HepG2 (cell line): ENCODE measurements at regions not wholly inside any gene's neighbourhood (a gene's known extent, or its start where the extent isn't known, plus 50 kb on each side); places are given as distances from the start of the nearest gene placed in this dataset.
A peak's percentile ranks its signal among the peaks of the same experiment; 100 is the strongest.

Experiments
- ATAC-seq: fragments of 200-7000 bp; cut with Tn5 transposase; 3 replicates; pipeline ENCODE4 v1.9.1; 2020; ENCODE audit warnings: mild to moderate bottlenecking, moderate library complexity
- BruUV-seq: library from RNA; stranded (reverse); fragments of 400-500 nt; replicated peaks from 2 replicates; lab custom pipeline; 2021; lab: Mats Ljungman, UMichigan
- CTCF ChIA-PET: fragments of 300-600 bp; formaldehyde crosslinking; extraction: SDS; loops from one replicate; lab custom pipeline; 2021; ENCODE audit warnings: low total read pairs, inconsistent platforms, low intra/inter-chr PET ratio; lab: Yijun Ruan, JAX
- POLR2A ChIA-PET: fragments of 350-600 bp; sonication (Branson Sonifier 250); formaldehyde crosslinking; loops from one replicate; lab custom pipeline; 2020; ENCODE audit warnings: antibody characterized with exemption, inconsistent platforms; lab: Yijun Ruan, JAX
- DNase-seq: peaks from one replicate; pipeline ENCODE4 v3.0.0-alpha.2; 2015; ENCODE audit warnings: low spot score
- FAIRE-seq: peaks from 3 replicates; lab custom pipeline; 2011; peaks lifted over from hg19 to GRCh38; lab: Jason Lieb, UNC
- H2AFZ ChIP-seq: one replicate; pipeline ENCODE4 v1.6.1; 2011; ENCODE audit warnings: low read length, inconsistent platforms
- H3K27ac ChIP-seq: fragments of 300-600 bp; 3 replicates; pipeline ENCODE4 v1.8.0; 2011; ENCODE audit warnings: mixed run types, mild to moderate bottlenecking, mixed read lengths, low read length, inconsistent platforms; ENCODE audit not compliant: insufficient read depth; ENCODE audit errors: extremely low read length
- H3K27me3 ChIP-seq, 2 experiments: fragments of 200-600 bp in 1 of 2; 2 replicates in 1 of 2; 3 replicates in 1 of 2; pipeline versions ENCODE4 v1.6.0 to v1.8.0; 2011; ENCODE audit warnings: low read length in 2 of 2, mild to moderate bottlenecking in 2 of 2, moderate library complexity in 2 of 2, inconsistent platforms in 1 of 2; ENCODE audit not compliant: insufficient read depth in 2 of 2, control insufficient read depth in 1 of 2
- H3K36me3 ChIP-seq, 2 experiments: fragments of 200-600 bp in 1 of 2; replicated peaks in 1 of 2; 2 replicates in 1 of 2; 3 replicates in 1 of 2; pipeline versions ENCODE4 v1.5.1 to v1.8.0; 2011; ENCODE audit warnings: low read length in 2 of 2, inconsistent platforms in 1 of 2; ENCODE audit not compliant: insufficient read depth in 2 of 2, control insufficient read depth in 1 of 2
- H3K4me1 ChIP-seq: 2 replicates; pipeline ENCODE4 v1.5.1; 2012; ENCODE audit warnings: low read length, inconsistent platforms; ENCODE audit not compliant: insufficient read depth
- H3K4me2 ChIP-seq: 2 replicates; pipeline ENCODE4 v1.6.0; 2011; ENCODE audit warnings: low read depth, low read length, inconsistent platforms
- H3K4me3 ChIP-seq, 3 experiments: fragments of 200-600 bp in 1 of 3; sonication (generic), shearing (Covaris generic) in 1 of 3; replicated peaks in 1 of 3; 2 replicates each; pipeline ENCODE4 v1.5.1; 2011 to 2016; ENCODE audit warnings: low read length in 3 of 3, inconsistent platforms in 2 of 3, low read depth in 2 of 3, mild to moderate bottlenecking in 2 of 3, control low read depth in 1 of 3, mixed read lengths in 1 of 3; ENCODE audit not compliant: insufficient read depth in 1 of 3
- H3K79me2 ChIP-seq: one replicate; pipeline ENCODE4 v1.6.1; 2011; ENCODE audit warnings: low read length, inconsistent platforms; ENCODE audit not compliant: insufficient read depth
- H3K9ac ChIP-seq: 2 replicates; pipeline ENCODE4 v1.6.0; 2011; ENCODE audit warnings: mild to moderate bottlenecking, low read depth, low read length, inconsistent platforms; ENCODE audit not compliant: insufficient read depth
- H3K9me3 ChIP-seq: 2 replicates; pipeline ENCODE4 v1.5.1; 2012; ENCODE audit warnings: mild to moderate bottlenecking, low read length
- H4K20me1 ChIP-seq: 2 replicates; pipeline ENCODE4 v1.6.0; 2011; ENCODE audit warnings: inconsistent platforms, mild to moderate bottlenecking, low read length, moderate library complexity; ENCODE audit not compliant: insufficient read depth
- ASH2L ChIP-seq: fragments of 300-600, 200-600 bp; sonication (generic); IDR thresholded peaks from 2 replicates; pipeline ENCODE4 v1.7.0; 2017; ENCODE audit warnings: low read depth, mild to moderate bottlenecking, moderate library complexity, mixed read lengths, low read length; ENCODE audit not compliant: insufficient read length
- CAMTA2 ChIP-seq: sonication (generic); formaldehyde crosslinking; IDR thresholded peaks from 2 replicates; pipeline ENCODE4 v1.4.0; 2020; ENCODE audit warnings: mild to moderate bottlenecking, missing genetic modification reagents, borderline replicate concordance
- FOSL2 ChIP-seq: sonication (generic); formaldehyde crosslinking; IDR thresholded peaks from 2 replicates; pipeline ENCODE4 v1.4.0; 2020; ENCODE audit warnings: missing genetic modification reagents
- GABPA ChIP-seq, 2 experiments: IDR thresholded peaks; 2 replicates each; pipeline ENCODE4 v1.6.1; 2011 to 2016; ENCODE audit warnings: low read depth in 2 of 2, low read length in 1 of 2, missing biosample characterization in 1 of 2, missing genetic modification characterization in 1 of 2
- GRHL1 ChIP-seq: sonication (generic); formaldehyde crosslinking; conservative IDR thresholded peaks from 2 replicates; pipeline ENCODE4 v1.8.0; 2022; ENCODE audit warnings: missing genetic modification reagents
- JUND ChIP-seq: sonication (generic); formaldehyde crosslinking; IDR thresholded peaks from 2 replicates; pipeline ENCODE4 v1.8.0; 2022; ENCODE audit warnings: mild to moderate bottlenecking, missing genetic modification reagents
- PATZ1 ChIP-seq: sonication (generic); formaldehyde crosslinking; IDR thresholded peaks from 2 replicates; pipeline ENCODE4 v1.4.0; 2020; ENCODE audit warnings: missing genetic modification reagents
- PAXIP1 ChIP-seq: sonication (generic); formaldehyde crosslinking; conservative IDR thresholded peaks from 2 replicates; pipeline ENCODE4 v1.4.0; 2020; ENCODE audit warnings: mild to moderate bottlenecking, missing genetic modification reagents, moderate library complexity
- SNRNP70 ChIP-seq: fragments of 200-400 bp; formaldehyde crosslinking; IDR thresholded peaks from 2 replicates; pipeline ENCODE4 v1.6.1; 2017; ENCODE audit warnings: mild to moderate bottlenecking, low read depth, low read length, moderate library complexity
- TEAD3 ChIP-seq: optimal IDR thresholded peaks from 2 replicates; pipeline ENCODE3; 2016; ENCODE audit warnings: borderline replicate concordance
- TP53 ChIP-seq: sonication (generic); formaldehyde crosslinking; conservative IDR thresholded peaks from 2 replicates; pipeline ENCODE4 v1.4.0; 2020; ENCODE audit warnings: missing genetic modification reagents
- ZNF275 ChIP-seq: sonication (generic); formaldehyde crosslinking; IDR thresholded peaks from 2 replicates; pipeline ENCODE4 v1.8.0; 2022; ENCODE audit warnings: missing genetic modification reagents, mild to moderate bottlenecking, inconsistent platforms, borderline replicate concordance
- ZNF713 ChIP-seq: sonication (generic); formaldehyde crosslinking; IDR thresholded peaks from 2 replicates; pipeline ENCODE4 v1.4.0; 2020; ENCODE audit warnings: mild to moderate bottlenecking, missing genetic modification reagents
- ZNF777 ChIP-seq: sonication (generic); formaldehyde crosslinking; IDR thresholded peaks from 2 replicates; pipeline ENCODE4 v1.4.0; 2020; ENCODE audit warnings: missing genetic modification reagents
- WGBS: methylation state at CpG from one replicate; pipeline ENCODE4 v1.1.6; 2017; ENCODE audit warnings: low lambda C conversion rate; 5-methylcytosine and 5-hydroxymethylcytosine counted together
- in situ Hi-C: cut with HindIII; loops from 2 replicates; pipeline ENCODE4 v1.10.0; 2017; ENCODE audit warnings: low pct_unique_long_range_greater_than_20kb; ENCODE audit not compliant: extremely low pct_ligation_motif_present
- intact Hi-C: fragments of 100-400 bp; cut with micrococcal nuclease; formaldehyde crosslinking; loops from one replicate; pipeline ENCODE4 v1.10.0; 2022; ENCODE audit not compliant: unreplicated experiment

- peak; percentile 91 for TF ChIP-seq FOSL2 (CRISPR knock-in tag)
- no peak for TF ChIP-seq JUND
- TF ChIP-seq ZNF713 (CRISPR knock-in tag): no peak
- peak; percentile 80 for TF ChIP-seq TEAD3 (CRISPR knock-in tag)
- no peak for TF ChIP-seq GRHL1 (CRISPR knock-in tag)
- TF ChIP-seq CAMTA2: no peak
- no peak for TF ChIP-seq TP53
- TF ChIP-seq SNRNP70: no peak
Measured at GRCh38 chr5:147167529-147167928, 67.3 kb upstream of the STK32A start (continued).

- WGBS: 71% methylated on average over 4 of the region's 4 CpGs
- Histone ChIP-seq H3K27me3 (no peaks in the 10 kb centered on the region), H3K27ac (peak overlapping the region; percentile 92), H3K79me2 (no peaks in the 10 kb centered on the region), H3K36me3 (no peaks in the 10 kb centered on the region), H3K4me3 (no peak overlapping the region), H3K4me2 (peak overlapping the region; percentile 85), H2AFZ (no peak overlapping the region), H3K4me1 (peaks cover 68% of the 10 kb centered on the region), H3K9me3 (no peaks in the 10 kb centered on the region), H3K9ac (peak overlapping the region; percentile 62), H4K20me1 (no peaks in the 10 kb centered on the region)
- ChIA-PET POLR2A (interaction anchor here (0.8 to 1.3 kb wide), 2 partner anchors 20 to 70 kb away, joined by 3 to 5 read pairs; no protein-coding TSS in a partner anchor), CTCF (no interaction called here)
- FAIRE-seq: no peak
- in situ Hi-C loops (no loop called here), intact Hi-C loops (loop anchor here (2.0 kb wide), 1 partner anchor 20 kb away; no protein-coding TSS in a partner anchor)
- no TSS peak for BruUV-seq
- peak; percentile 54 for ATAC-seq
- peak; percentile 77 for DNase-seq
- TF ChIP-seq ASH2L: no peak
- TF ChIP-seq ZNF275: no peak
- no peak for TF ChIP-seq GABPA (IDR thresholded peaks at IDR 0.05; ENCODE audit: low read depth, low read length)
- no peak for TF ChIP-seq GABPA (CRISPR knock-in tag; IDR thresholded peaks at IDR 0.05; ENCODE audit: low read depth)
- no peak for TF ChIP-seq PATZ1 (CRISPR knock-in tag)
- no peak for TF ChIP-seq ZNF777 (CRISPR knock-in tag)
- TF ChIP-seq PAXIP1 (CRISPR knock-in tag): 0 out of 2 replicates have a peak, but pooled peaks have one; percentile 17
Measured at GRCh38 chr5:147168578-147169327, 66.1 kb upstream of the STK32A start.
